ENCODE measurements at regions not wholly inside any gene's neighbourhood (a gene's known extent, or its start where the extent isn't known, plus 50 kb on each side); places are given as distances from the start of the nearest gene placed in this dataset.

GRCh38 chr14:34231626-34232025, 230.4 kb downstream of the SPTSSA start:
- peaks cover 7% of the 10 kb centered on the region for H3K27me3 Mint-ChIP-seq (ENCODE audit: low read depth)
- no peak overlapping the region for H3K4me3 Mint-ChIP-seq
- no peak for DNase-seq (ENCODE audit: low spot score)
- H3K36me3 Mint-ChIP-seq = no peaks in the 10 kb centered on the region
- H3K9me3 Mint-ChIP-seq = 0 out of 2 replicates have a peak, but pooled peaks cover 3% of the 10 kb centered on the region
- H3K27ac Mint-ChIP-seq = no peak overlapping the region
- ChIA-PET CTCF (interaction anchor here (1.0 kb wide), 1 partner anchor 382 kb away, joined by 3 read pairs; no protein-coding TSS in a partner anchor), POLR2A (no interaction called here)
- no peak for ATAC-seq
- TF ChIP-seq HMGXB4 (CRISPR knock-in tag; IDR thresholded peaks at IDR 0.05) (no peak), TP53 (CRISPR knock-in tag; IDR thresholded peaks at IDR 0.05) (no peak), FOXP1 (CRISPR knock-in tag; IDR thresholded peaks at IDR 0.05; ENCODE audit: borderline replicate concordance) (no peak), ZNF671 (CRISPR knock-in tag; IDR thresholded peaks at IDR 0.05) (no peak), NR1H2 (CRISPR knock-in tag; IDR thresholded peaks at IDR 0.05) (no peak), JAZF1 (CRISPR knock-in tag; IDR thresholded peaks at IDR 0.05) (no peak), TEAD1 (CRISPR knock-in tag; IDR thresholded peaks at IDR 0.05) (no peak), ZSCAN18 (CRISPR knock-in tag; IDR thresholded peaks at IDR 0.05) (no peak), ETV6 (CRISPR knock-in tag; IDR thresholded peaks at IDR 0.05) (no peak), NR3C1 (CRISPR knock-in tag; conservative IDR thresholded peaks at IDR 0.05; ENCODE audit: low read depth) (no peak), ZNF121 (CRISPR knock-in tag; IDR thresholded peaks at IDR 0.05) (no peak), FOXK1 (CRISPR knock-in tag; IDR thresholded peaks at IDR 0.05) (no peak)
- TF ChIP-seq, protein P1, sequence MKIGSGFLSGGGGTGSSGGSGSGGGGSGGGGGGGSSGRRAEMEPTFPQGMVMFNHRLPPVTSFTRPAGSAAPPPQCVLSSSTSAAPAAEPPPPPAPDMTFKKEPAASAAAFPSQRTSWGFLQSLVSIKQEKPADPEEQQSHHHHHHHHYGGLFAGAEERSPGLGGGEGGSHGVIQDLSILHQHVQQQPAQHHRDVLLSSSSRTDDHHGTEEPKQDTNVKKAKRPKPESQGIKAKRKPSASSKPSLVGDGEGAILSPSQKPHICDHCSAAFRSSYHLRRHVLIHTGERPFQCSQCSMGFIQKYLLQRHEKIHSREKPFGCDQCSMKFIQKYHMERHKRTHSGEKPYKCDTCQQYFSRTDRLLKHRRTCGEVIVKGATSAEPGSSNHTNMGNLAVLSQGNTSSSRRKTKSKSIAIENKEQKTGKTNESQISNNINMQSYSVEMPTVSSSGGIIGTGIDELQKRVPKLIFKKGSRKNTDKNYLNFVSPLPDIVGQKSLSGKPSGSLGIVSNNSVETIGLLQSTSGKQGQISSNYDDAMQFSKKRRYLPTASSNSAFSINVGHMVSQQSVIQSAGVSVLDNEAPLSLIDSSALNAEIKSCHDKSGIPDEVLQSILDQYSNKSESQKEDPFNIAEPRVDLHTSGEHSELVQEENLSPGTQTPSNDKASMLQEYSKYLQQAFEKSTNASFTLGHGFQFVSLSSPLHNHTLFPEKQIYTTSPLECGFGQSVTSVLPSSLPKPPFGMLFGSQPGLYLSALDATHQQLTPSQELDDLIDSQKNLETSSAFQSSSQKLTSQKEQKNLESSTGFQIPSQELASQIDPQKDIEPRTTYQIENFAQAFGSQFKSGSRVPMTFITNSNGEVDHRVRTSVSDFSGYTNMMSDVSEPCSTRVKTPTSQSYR (CRISPR knock-in tag; IDR thresholded peaks at IDR 0.05) = no peak
- TF ChIP-seq, protein P2, sequence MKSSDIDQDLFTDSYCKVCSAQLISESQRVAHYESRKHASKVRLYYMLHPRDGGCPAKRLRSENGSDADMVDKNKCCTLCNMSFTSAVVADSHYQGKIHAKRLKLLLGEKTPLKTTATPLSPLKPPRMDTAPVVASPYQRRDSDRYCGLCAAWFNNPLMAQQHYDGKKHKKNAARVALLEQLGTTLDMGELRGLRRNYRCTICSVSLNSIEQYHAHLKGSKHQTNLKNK (CRISPR knock-in tag; IDR thresholded peaks at IDR 0.05) = no peak
- TF ChIP-seq, protein P3, sequence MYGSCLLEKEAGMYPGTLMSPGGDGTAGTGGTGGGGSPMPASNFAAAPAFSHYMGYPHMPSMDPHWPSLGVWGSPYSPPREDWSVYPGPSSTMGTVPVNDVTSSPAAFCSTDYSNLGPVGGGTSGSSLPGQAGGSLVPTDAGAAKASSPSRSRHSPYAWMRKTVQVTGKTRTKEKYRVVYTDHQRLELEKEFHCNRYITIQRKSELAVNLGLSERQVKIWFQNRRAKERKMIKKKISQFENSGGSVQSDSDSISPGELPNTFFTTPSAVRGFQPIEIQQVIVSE (CRISPR knock-in tag; IDR thresholded peaks at IDR 0.05; ENCODE audit: borderline replicate concordance) = no peak
- H3K4me1 Mint-ChIP-seq = peaks cover 4% of the 10 kb centered on the region

GRCh38 chr14:34229140-34229539, 232.9 kb downstream of the SPTSSA start:
- DNase-seq (ENCODE audit: low spot score) (no peak), ATAC-seq (no peak)
- no peak overlapping the region for H3K4me3 Mint-ChIP-seq
- H3K36me3 Mint-ChIP-seq = no peaks in the 10 kb centered on the region
- H3K4me1 Mint-ChIP-seq = peaks cover 4% of the 10 kb centered on the region
- H3K27me3 Mint-ChIP-seq (ENCODE audit: low read depth) = peaks cover 7% of the 10 kb centered on the region
- H3K27ac Mint-ChIP-seq = no peak overlapping the region
- ChIA-PET CTCF (interaction anchor here (0.6 to 1.9 kb wide), 4 partner anchors 11 to 381 kb away, joined by 3 to 21 read pairs (median 4); no protein-coding TSS in a partner anchor), POLR2A (no interaction called here)
- 0 out of 2 replicates have a peak, but pooled peaks cover 3% of the 10 kb centered on the region for H3K9me3 Mint-ChIP-seq
- TF ChIP-seq ZNF232 (CRISPR knock-in tag; IDR thresholded peaks at IDR 0.05) = no peak
- no peak for TF ChIP-seq MAX (CRISPR knock-in tag; IDR thresholded peaks at IDR 0.05)
- TF ChIP-seq, protein P4, sequence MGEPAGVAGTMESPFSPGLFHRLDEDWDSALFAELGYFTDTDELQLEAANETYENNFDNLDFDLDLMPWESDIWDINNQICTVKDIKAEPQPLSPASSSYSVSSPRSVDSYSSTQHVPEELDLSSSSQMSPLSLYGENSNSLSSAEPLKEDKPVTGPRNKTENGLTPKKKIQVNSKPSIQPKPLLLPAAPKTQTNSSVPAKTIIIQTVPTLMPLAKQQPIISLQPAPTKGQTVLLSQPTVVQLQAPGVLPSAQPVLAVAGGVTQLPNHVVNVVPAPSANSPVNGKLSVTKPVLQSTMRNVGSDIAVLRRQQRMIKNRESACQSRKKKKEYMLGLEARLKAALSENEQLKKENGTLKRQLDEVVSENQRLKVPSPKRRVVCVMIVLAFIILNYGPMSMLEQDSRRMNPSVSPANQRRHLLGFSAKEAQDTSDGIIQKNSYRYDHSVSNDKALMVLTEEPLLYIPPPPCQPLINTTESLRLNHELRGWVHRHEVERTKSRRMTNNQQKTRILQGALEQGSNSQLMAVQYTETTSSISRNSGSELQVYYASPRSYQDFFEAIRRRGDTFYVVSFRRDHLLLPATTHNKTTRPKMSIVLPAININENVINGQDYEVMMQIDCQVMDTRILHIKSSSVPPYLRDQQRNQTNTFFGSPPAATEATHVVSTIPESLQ (CRISPR knock-in tag; IDR thresholded peaks at IDR 0.05) = no peak
- no peak for TF ChIP-seq ZNF263 (CRISPR knock-in tag; IDR thresholded peaks at IDR 0.05; ENCODE audit: low read depth)
- no peak for TF ChIP-seq EMX1 (CRISPR knock-in tag; IDR thresholded peaks at IDR 0.05)
- TF ChIP-seq SMAD3 (CRISPR knock-in tag; IDR thresholded peaks at IDR 0.05; ENCODE audit: borderline replicate concordance) = no peak
- TF ChIP-seq ZNF219 (CRISPR knock-in tag; IDR thresholded peaks at IDR 0.05; ENCODE audit: borderline replicate concordance) = no peak
- TF ChIP-seq, protein P1 (CRISPR knock-in tag; IDR thresholded peaks at IDR 0.05) = no peak
- TF ChIP-seq PREB (CRISPR knock-in tag; IDR thresholded peaks at IDR 0.05; ENCODE audit: borderline replicate concordance) = no peak
